ENCODE measurements at regions not wholly inside any gene's neighbourhood (a gene's known extent, or its start where the extent isn't known, plus 50 kb on each side); places are given as distances from the start of the nearest gene placed in this dataset.
"Not testable (repeated sequence)": the region's sequence is repeated elsewhere in the genome, so short reads cannot be mapped to it uniquely, and the experiment has no call there.

- H3K36me3 ChIP-seq (ENCODE audit: control insufficient read depth, insufficient read depth, low read length), result no peaks in the 10 kb centered on the region
- no peaks in the 10 kb centered on the region for H3K27me3 ChIP-seq (ENCODE audit: insufficient read depth, low read length, poor library complexity)
- no peak overlapping the region for H2BK120ac ChIP-seq (ENCODE audit: low read depth, low read length)
- no peak overlapping the region for H3K9ac ChIP-seq (ENCODE audit: low read length)
- DNase-seq, result peak; percentile 1
- no peak overlapping the region for H3K4me3 ChIP-seq (ENCODE audit: low read length)
- no peaks in the 10 kb centered on the region for H3K79me2 ChIP-seq (ENCODE audit: control insufficient read depth, insufficient read depth, low read length)
- no peak overlapping the region for H3K4me2 ChIP-seq (ENCODE audit: low read length)
- no CpG with 5 or more reads among the region's 3 CpGs for WGBS (ENCODE audit: extremely low coverage, insufficient coverage, low lambda C conversion rate)
- H2BK5ac ChIP-seq (ENCODE audit: low read length), result no peak overlapping the region
- no peak overlapping the region for H3K27ac ChIP-seq (ENCODE audit: low read depth, low read length)
- no peak overlapping the region for H2AK5ac ChIP-seq (ENCODE audit: low read length)
- H4K5ac ChIP-seq (ENCODE audit: low read length), result no peak overlapping the region
- H3K4ac ChIP-seq (ENCODE audit: low read depth, low read length), result no peak overlapping the region
- H3K56ac ChIP-seq (ENCODE audit: low read length), result no peak overlapping the region
- no peaks in the 10 kb centered on the region for H3K4me1 ChIP-seq (ENCODE audit: control insufficient read depth, low read depth, low read length)
- no peaks in the 10 kb centered on the region for H3K79me1 ChIP-seq (ENCODE audit: low read length)
- no peak overlapping the region for H3K18ac ChIP-seq (ENCODE audit: low read length)
- H4K8ac ChIP-seq (ENCODE audit: low read depth, low read length), result no peak overlapping the region
- no peak overlapping the region for H2BK15ac ChIP-seq (replicated peaks; ENCODE audit: low read depth)
- no peak overlapping the region for H3K23ac ChIP-seq (ENCODE audit: low read length)
Observed at GRCh38 chr5:117623042-117623805, 1048.6 kb upstream of the SEMA6A start.

- H3K27me3 ChIP-seq (ENCODE audit: insufficient read depth, low read length, poor library complexity), result no peaks in the 10 kb centered on the region
- no peak overlapping the region for H3K56ac ChIP-seq (ENCODE audit: low read length)
- WGBS (ENCODE audit: extremely low coverage, insufficient coverage, low lambda C conversion rate), result no CpG with 5 or more reads among the region's 1 CpG
- no peaks in the 10 kb centered on the region for H3K4me1 ChIP-seq (ENCODE audit: control insufficient read depth, low read depth, low read length)
- no peak overlapping the region for H4K8ac ChIP-seq (ENCODE audit: low read depth, low read length)
- no peak overlapping the region for H2BK5ac ChIP-seq (ENCODE audit: low read length)
- no peak overlapping the region for H3K4me3 ChIP-seq (ENCODE audit: low read length)
- no peak for DNase-seq
- H3K4ac ChIP-seq (ENCODE audit: low read depth, low read length), result no peak overlapping the region
- H3K79me1 ChIP-seq (ENCODE audit: low read length), result no peaks in the 10 kb centered on the region
- H3K79me2 ChIP-seq (ENCODE audit: control insufficient read depth, insufficient read depth, low read length), result no peaks in the 10 kb centered on the region
- no peak overlapping the region for H2BK15ac ChIP-seq (replicated peaks; ENCODE audit: low read depth)
- no peak overlapping the region for H2AK5ac ChIP-seq (ENCODE audit: low read length)
- H3K4me2 ChIP-seq (ENCODE audit: low read length), result no peak overlapping the region
- H3K36me3 ChIP-seq (ENCODE audit: control insufficient read depth, insufficient read depth, low read length), result no peaks in the 10 kb centered on the region
- no peak overlapping the region for H3K9ac ChIP-seq (ENCODE audit: low read length)
- no peak overlapping the region for H3K27ac ChIP-seq (ENCODE audit: low read depth, low read length)
- H4K5ac ChIP-seq (ENCODE audit: low read length), result no peak overlapping the region
- H3K23ac ChIP-seq (ENCODE audit: low read length), result no peak overlapping the region
- no peak overlapping the region for H3K18ac ChIP-seq (ENCODE audit: low read length)
- H2BK120ac ChIP-seq (ENCODE audit: low read depth, low read length), result no peak overlapping the region
Observed at GRCh38 chr5:117621921-117622320, 1047.3 kb upstream of the SEMA6A start.

- no peak overlapping the region for H3K9ac ChIP-seq (ENCODE audit: low read length)
- no peak for DNase-seq
Observed at GRCh38 chr5:117615226-117615625, 1040.6 kb upstream of the SEMA6A start.

GRCh38 chr5:117614408-117614807, 1039.8 kb upstream of the SEMA6A start:
- Histone ChIP-seq H3K27me3 (ENCODE audit: insufficient read depth, low read length, poor library complexity) (no peaks in the 10 kb centered on the region), H3K4me2 (ENCODE audit: low read length) (no peak overlapping the region), H4K5ac (ENCODE audit: low read length) (no peak overlapping the region), H3K79me2 (ENCODE audit: control insufficient read depth, insufficient read depth, low read length) (no peaks in the 10 kb centered on the region), H3K4me3 (ENCODE audit: low read length) (no peak overlapping the region), H3K9ac (ENCODE audit: low read length) (no peak overlapping the region), H2BK15ac (replicated peaks; ENCODE audit: low read depth) (no peak overlapping the region), H3K4me1 (ENCODE audit: control insufficient read depth, low read depth, low read length) (no peaks in the 10 kb centered on the region), H4K8ac (ENCODE audit: low read depth, low read length) (no peak overlapping the region), H3K27ac (ENCODE audit: low read depth, low read length) (no peak overlapping the region), H2AK5ac (ENCODE audit: low read length) (no peak overlapping the region), H2BK120ac (ENCODE audit: low read depth, low read length) (no peak overlapping the region), H2BK5ac (ENCODE audit: low read length) (no peak overlapping the region), H3K56ac (ENCODE audit: low read length) (no peak overlapping the region), H3K4ac (ENCODE audit: low read depth, low read length) (no peak overlapping the region), H3K23ac (ENCODE audit: low read length) (no peak overlapping the region), H3K79me1 (ENCODE audit: low read length) (no peaks in the 10 kb centered on the region), H3K18ac (ENCODE audit: low read length) (no peak overlapping the region), H3K36me3 (ENCODE audit: control insufficient read depth, insufficient read depth, low read length) (no peaks in the 10 kb centered on the region)
- DNase-seq, result no peak
- WGBS (ENCODE audit: extremely low coverage, insufficient coverage, low lambda C conversion rate), result no CpG with 5 or more reads among the region's 2 CpGs

More at GRCh38 chr5:117615226-117615625, 1040.6 kb upstream of the SEMA6A start:
- no peak overlapping the region for H3K4ac ChIP-seq (ENCODE audit: low read depth, low read length)
- no peak overlapping the region for H2BK5ac ChIP-seq (ENCODE audit: low read length)
- H4K8ac ChIP-seq (ENCODE audit: low read depth, low read length), result no peak overlapping the region
- H3K79me1 ChIP-seq (ENCODE audit: low read length), result no peaks in the 10 kb centered on the region
- no peak overlapping the region for H3K4me3 ChIP-seq (ENCODE audit: low read length)
- no peak overlapping the region for H3K23ac ChIP-seq (ENCODE audit: low read length)
- H3K56ac ChIP-seq (ENCODE audit: low read length), result no peak overlapping the region
- H3K18ac ChIP-seq (ENCODE audit: low read length), result no peak overlapping the region
- H3K79me2 ChIP-seq (ENCODE audit: control insufficient read depth, insufficient read depth, low read length), result no peaks in the 10 kb centered on the region
- no peaks in the 10 kb centered on the region for H3K27me3 ChIP-seq (ENCODE audit: insufficient read depth, low read length, poor library complexity)
- no peak overlapping the region for H2AK5ac ChIP-seq (ENCODE audit: low read length)
- no peak overlapping the region for H2BK15ac ChIP-seq (replicated peaks; ENCODE audit: low read depth)
- H2BK120ac ChIP-seq (ENCODE audit: low read depth, low read length), result no peak overlapping the region
- no peak overlapping the region for H3K27ac ChIP-seq (ENCODE audit: low read depth, low read length)
- no peaks in the 10 kb centered on the region for H3K4me1 ChIP-seq (ENCODE audit: control insufficient read depth, low read depth, low read length)
- H4K5ac ChIP-seq (ENCODE audit: low read length), result no peak overlapping the region
- no peak overlapping the region for H3K4me2 ChIP-seq (ENCODE audit: low read length)
- no peaks in the 10 kb centered on the region for H3K36me3 ChIP-seq (ENCODE audit: control insufficient read depth, insufficient read depth, low read length)

GRCh38 chr5:117604845-117605244, 1030.2 kb upstream of the SEMA6A start:
- Histone ChIP-seq H2AK5ac (ENCODE audit: low read length) (no peak overlapping the region), H3K79me2 (ENCODE audit: control insufficient read depth, insufficient read depth, low read length) (no peaks in the 10 kb centered on the region), H3K27me3 (ENCODE audit: insufficient read depth, low read length, poor library complexity) (no peaks in the 10 kb centered on the region), H3K18ac (ENCODE audit: low read length) (no peak overlapping the region), H3K4me1 (ENCODE audit: control insufficient read depth, low read depth, low read length) (no peaks in the 10 kb centered on the region), H3K4ac (ENCODE audit: low read depth, low read length) (no peak overlapping the region), H3K4me2 (ENCODE audit: low read length) (no peak overlapping the region), H3K56ac (ENCODE audit: low read length) (no peak overlapping the region), H2BK120ac (ENCODE audit: low read depth, low read length) (no peak overlapping the region), H3K27ac (ENCODE audit: low read depth, low read length) (no peak overlapping the region), H3K23ac (ENCODE audit: low read length) (no peak overlapping the region), H2BK5ac (ENCODE audit: low read length) (no peak overlapping the region), H3K4me3 (ENCODE audit: low read length) (no peak overlapping the region), H3K9ac (ENCODE audit: low read length) (no peak overlapping the region), H4K8ac (ENCODE audit: low read depth, low read length) (no peak overlapping the region), H4K5ac (ENCODE audit: low read length) (no peak overlapping the region), H3K79me1 (ENCODE audit: low read length) (no peaks in the 10 kb centered on the region), H3K36me3 (ENCODE audit: control insufficient read depth, insufficient read depth, low read length) (no peaks in the 10 kb centered on the region), H2BK15ac (replicated peaks; ENCODE audit: low read depth) (no peak overlapping the region)
- no CpG with 5 or more reads among the region's 2 CpGs for WGBS (ENCODE audit: extremely low coverage, insufficient coverage, low lambda C conversion rate)
- no peak for DNase-seq

- not testable (repeated sequence) for H3K27ac ChIP-seq (ENCODE audit: low read depth, low read length); H3K27me3 ChIP-seq (ENCODE audit: insufficient read depth, low read length, poor library complexity); H2BK120ac ChIP-seq (ENCODE audit: low read depth, low read length); DNase-seq; H3K79me2 ChIP-seq (ENCODE audit: control insufficient read depth, insufficient read depth, low read length); H3K4ac ChIP-seq (ENCODE audit: low read depth, low read length); H3K79me1 ChIP-seq (ENCODE audit: low read length); H3K56ac ChIP-seq (ENCODE audit: low read length); H3K23ac ChIP-seq (ENCODE audit: low read length); H3K4me2 ChIP-seq (ENCODE audit: low read length); H3K9ac ChIP-seq (ENCODE audit: low read length); H4K8ac ChIP-seq (ENCODE audit: low read depth, low read length); H2BK5ac ChIP-seq (ENCODE audit: low read length); H2AK5ac ChIP-seq (ENCODE audit: low read length); H2BK15ac ChIP-seq (replicated peaks; ENCODE audit: low read depth); H3K36me3 ChIP-seq (ENCODE audit: control insufficient read depth, insufficient read depth, low read length); H4K5ac ChIP-seq (ENCODE audit: low read length); H3K18ac ChIP-seq (ENCODE audit: low read length); H3K4me3 ChIP-seq (ENCODE audit: low read length); H3K4me1 ChIP-seq (ENCODE audit: control insufficient read depth, low read depth, low read length)
- WGBS (ENCODE audit: extremely low coverage, insufficient coverage, low lambda C conversion rate), result no CpG with 5 or more reads among the region's 36 CpGs
Observed at GRCh38 chr5:117599811-117600210, 1025.2 kb upstream of the SEMA6A start.
